ENCODE measurements at regions not wholly inside any gene's neighbourhood (a gene's known extent, or its start where the extent isn't known, plus 50 kb on each side); places are given as distances from the start of the nearest gene placed in this dataset.

DNA sequence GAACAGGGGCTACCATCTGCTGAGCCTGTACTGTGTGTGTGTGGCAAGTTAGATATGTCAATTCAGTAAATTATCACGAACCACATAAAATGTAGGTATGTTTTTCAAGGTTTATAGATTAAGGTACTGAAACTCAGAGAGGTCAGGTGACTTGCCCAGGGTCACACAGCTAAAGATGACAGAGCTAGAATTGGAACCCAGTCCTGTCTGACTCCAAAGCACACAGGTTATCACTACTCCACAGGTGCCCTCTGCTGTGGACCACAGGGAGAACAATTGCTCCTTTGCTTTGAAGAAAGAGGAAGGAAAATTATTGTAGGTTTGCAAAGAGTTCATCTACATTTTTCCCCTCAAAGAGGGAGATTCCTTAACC is 229.7 kb upstream of the AGAP1 start:
- no peak for DNase-seq (ENCODE audit: low read depth)

DNA sequence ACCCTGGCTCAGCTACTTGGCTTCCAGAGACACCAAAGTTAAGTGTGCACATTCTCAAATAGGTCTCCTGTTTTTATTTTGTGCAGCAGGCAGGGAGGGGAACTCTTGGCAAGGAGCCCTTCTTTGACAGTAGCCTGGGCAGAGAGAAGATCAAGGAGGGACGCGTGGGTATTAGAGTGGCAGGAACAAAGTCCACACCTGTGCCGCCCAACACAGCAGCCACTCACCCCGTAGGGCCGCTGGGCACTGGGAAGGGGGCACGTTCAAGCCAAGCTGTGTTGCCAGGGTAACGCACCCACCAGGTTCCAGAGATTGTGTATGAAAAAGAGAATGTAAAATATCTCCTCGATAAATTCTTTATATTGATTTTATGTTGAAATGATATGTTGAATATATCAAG is 229.3 kb upstream of the AGAP1 start:
- DNase-seq (ENCODE audit: low read depth), result no peak

DNA sequence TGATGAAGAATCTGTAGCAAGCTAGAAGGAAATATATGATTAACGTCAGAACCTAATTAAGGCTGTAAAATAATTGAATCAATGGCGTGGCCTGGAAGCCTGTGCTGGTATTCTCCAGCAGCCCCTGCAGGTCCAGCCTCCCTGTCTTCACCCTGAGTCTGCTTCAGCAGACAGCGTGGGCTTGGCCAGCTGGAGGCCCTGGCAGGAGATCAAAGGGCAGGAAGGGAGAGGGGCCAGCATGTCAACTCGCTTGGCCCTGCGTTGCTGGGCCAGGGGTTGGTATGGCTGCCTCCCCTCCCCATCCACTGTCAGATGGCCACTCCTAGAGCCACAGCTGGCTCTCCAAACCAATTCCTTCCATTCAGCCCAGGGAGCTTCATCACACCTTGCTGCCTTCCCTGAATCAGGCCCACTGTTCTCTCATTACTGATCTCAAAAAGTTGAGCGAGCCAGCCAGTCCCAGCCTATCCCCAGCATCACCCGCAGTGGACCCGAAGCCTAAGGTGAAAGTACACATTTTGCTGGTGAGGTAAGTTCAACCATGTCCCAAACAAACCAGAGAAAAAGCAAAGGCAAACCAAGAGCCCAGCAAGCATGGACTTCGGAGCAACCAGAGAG is 228.4 kb upstream of the AGAP1 start:
- no peak for DNase-seq (ENCODE audit: low read depth)

DNA sequence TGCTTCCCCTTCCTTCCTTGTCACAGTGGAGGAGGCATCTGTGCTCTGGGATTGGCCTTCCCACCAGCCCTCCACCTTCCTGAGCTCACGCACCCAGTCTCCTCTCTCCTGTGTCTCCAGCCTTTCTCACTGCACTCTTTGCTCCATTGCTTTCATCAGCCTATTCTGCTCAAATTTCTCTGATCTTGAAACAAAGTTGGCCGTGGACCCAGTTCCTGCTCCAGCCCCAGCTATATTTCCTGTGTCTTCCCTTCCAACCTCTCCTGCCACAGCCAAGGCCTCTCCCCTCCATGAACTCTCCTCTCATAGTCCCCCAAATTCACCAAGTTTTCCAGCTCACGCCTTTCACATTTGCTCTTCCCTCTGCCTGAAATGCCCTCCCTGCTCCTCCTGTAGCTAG is 226.6 kb upstream of the AGAP1 start:
- DNase-seq (ENCODE audit: low read depth), result no peak

DNA sequence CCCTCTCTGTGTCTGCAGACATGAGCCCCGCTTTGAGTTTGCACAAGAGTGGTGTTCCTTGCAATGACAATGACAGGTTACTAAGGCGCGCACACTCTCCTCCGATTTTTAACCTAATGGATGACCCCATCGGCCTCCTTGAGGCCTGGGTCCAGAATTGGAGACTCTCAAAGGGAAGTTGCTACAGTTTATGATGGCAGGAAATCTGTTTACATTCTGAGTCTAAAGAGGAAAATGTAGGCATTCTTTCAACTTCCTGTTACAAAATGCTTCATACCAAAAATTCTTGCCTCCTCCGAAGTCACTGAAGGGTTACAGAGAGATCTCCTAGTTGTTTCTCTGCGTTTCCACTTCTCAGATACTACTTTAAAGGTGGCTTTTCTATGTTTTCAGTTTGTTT is 225.3 kb upstream of the AGAP1 start:
- peak; percentile 17 for DNase-seq (ENCODE audit: low read depth)

DNA sequence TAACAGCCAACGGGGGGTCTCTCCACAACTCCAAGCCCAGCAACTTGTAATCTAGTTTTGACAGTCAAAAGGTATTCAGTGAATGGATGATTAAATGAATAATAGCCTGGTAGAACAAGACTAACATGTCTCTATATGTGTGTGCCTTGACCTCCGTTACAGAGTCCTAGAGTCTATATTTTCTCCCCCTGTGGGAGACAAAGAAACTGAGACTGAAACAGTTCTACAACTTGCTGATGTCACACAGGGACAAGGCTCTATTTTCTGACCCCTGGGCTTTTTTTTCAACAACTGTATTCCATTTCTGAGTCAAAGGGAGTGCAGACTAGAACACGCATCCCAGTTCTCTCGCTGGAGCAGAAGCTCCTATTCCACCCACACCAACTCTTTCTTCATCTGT is 223.6 kb upstream of the AGAP1 start:
- DNase-seq (ENCODE audit: low read depth), result no peak

DNA sequence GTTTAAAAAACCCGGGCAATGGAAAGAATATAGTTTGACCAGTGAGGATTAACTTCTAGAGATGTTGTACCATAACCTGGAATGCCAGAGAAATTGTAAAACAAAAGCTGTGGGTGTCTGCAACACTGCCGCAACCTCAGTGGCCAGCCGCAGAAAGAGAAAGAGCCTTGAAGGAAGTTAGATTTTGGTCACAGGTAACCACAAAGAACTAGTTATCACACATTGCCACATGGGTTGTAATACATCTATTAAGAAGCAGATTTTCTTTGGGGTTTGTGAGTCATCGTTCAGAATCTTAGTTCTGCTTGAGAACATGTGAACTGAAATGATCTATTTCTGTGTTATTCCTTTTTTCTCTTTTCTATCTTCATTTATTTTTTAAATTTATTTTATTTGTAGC is 222.9 kb upstream of the AGAP1 start:
- DNase-seq (ENCODE audit: low read depth), result peak; percentile 85

DNA sequence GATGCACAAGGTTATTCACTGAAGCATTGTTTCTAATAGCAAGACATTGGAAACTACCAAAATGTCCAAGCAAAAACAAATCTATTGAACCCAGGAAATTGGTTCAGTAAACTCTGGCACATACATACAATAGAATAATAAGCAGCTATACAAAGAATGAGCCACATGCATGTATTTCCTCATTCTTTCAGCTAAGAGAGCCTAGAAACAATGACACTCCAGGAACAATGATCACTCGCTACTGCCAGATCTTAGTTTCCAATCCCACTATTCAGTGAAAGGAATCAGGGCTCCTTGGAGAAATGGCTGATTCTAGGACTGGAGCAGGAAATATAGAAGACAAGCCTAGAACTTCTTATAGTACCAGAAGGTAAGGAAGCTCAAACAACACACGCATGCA is 221.9 kb upstream of the AGAP1 start:
- DNase-seq (ENCODE audit: low read depth), result no peak

DNA sequence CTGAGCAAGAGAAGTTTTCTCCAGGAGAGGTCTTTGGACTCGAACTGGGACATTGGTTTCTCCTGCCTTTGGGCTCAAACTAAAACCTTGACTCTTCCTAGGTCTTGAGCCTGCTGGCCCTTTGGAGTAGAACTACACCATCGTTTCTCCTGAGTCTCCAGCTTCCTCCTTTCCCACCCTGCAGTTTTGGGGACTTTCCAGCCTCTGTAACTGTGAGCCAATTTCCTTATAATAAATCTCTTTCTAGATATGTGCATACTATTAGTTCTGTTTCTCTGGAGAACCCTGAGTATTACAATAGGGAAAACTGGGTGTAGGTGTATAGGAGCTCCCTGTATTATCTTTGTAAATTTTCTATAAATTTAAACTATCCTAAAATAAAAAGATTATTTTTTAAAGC is 219.8 kb upstream of the AGAP1 start:
- DNase-seq (ENCODE audit: low read depth), result no peak

DNA sequence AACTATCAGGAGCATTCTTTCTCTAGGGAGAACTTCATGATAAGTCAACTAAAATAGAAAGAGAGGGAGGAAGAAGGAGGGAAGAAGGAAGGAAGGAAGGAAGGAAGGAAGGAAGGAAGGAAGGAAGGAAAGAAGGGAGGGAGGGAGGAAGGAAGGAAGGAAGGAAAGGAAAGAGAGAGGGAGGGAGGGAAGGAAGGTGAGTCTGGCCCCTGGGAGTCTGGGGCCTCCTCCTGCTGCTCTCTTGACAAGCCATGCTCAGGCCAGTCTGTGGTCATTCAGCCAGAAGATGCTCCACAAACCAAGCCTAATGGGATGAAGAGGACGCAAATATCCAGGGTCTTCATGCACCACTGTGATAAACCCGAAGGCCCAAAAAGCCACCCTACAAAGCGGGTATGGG is 216.4 kb upstream of the AGAP1 start:
- DNase-seq (ENCODE audit: low read depth), result no peak

DNA sequence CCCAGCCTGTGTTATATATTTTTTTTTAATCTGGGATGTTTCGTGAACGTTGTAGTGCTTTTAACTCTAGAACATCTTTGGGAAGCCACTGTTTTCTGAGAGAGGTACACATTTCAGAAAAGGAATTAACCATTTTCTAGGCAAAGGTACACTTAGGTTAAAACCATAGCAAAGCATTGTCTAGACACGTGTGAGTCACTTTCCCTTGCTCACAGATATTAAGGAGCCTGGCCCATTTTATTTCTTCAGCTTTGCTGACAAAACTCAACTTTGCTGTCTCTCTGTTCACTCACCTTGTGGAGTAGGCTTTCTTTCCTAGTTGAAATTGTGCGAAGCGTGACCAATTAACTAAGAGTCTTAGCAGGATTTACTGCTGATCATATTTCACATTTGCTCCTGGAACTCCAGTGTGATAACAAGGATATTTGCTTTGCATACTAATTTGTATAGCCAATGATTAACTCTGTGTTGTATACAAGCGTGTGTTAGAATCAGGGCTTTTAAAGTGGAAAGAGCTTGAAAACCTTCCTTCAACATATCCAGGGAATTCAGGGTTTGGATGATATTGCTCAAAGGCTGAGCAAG is 215.0 kb upstream of the AGAP1 start:
- no peak for DNase-seq (ENCODE audit: low read depth)

DNA sequence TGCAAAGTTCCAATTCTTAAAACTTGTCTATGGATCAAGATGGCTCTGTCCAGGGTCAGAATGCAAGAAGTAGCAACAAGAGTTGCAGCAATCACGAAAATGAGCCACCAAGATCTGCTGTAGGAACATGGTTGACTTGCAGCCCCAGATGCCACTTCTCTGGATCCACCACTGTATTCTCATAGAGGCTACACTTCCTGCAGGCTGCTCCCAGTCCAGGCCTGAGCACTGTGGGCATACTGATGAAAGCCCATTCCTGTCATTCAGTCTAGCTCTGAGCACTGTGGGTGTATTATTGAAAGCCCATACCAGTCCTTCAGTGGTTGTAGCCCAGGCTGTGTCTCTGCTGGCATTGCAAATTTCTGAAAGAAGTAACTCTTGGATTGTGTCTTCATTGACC is 213.9 kb upstream of the AGAP1 start:
- DNase-seq (ENCODE audit: low read depth), result no peak

DNA sequence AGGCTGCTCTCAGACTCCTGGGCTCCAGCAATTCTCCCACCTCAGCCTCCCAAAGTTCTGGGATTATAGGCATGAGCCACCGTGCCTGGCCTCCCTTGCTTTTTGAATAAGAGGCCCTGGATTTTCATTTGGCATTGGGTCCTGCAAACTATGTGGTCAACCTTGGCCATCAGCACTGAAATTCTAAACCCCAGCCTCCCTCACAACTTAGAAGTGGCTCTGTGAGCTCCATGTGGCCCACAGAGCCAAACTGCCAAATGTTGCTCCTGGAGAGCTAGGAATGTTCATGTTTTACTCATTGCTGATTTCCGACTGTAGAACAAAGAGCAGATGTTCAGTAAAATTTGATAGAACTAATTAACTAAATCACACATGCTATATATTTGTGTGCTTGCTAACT is 210.6 kb upstream of the AGAP1 start:
- no peak for DNase-seq (ENCODE audit: low read depth)

DNA sequence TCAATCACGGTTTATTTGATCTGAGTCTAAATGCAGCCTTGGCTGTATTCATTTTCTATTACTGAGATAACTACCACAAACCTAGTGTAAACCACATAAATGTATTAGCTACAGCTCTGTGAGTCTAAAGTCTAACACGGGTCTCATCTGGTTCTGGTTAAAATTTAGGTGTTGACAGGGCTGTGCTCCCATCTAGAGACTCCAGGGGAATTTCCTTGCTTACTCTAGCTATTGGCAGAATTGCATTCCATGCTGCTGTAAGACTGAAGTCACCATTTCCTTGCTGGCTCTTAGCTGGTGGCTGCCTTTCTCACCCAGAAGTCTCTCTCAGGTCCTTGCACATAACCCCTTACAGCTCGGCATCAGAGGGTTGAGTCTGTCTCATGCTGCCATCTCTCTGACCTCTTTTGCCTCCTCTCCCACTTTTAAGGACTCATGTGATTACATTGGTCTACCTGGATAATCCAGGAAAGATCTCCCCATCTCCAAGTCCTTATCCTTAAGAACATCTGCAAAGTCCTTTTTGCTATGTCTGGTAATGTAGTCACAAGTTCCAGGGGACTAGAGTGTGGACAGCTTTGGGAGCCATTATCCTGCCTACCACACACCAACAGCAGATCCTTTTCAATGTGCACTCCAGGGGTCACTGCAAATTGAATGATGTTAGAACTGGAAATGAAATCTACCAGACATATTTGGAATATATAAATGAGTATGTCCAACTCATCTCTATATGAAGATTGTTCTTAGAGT is 207.0 kb upstream of the AGAP1 start:
- no peak for DNase-seq (ENCODE audit: low read depth)

DNA sequence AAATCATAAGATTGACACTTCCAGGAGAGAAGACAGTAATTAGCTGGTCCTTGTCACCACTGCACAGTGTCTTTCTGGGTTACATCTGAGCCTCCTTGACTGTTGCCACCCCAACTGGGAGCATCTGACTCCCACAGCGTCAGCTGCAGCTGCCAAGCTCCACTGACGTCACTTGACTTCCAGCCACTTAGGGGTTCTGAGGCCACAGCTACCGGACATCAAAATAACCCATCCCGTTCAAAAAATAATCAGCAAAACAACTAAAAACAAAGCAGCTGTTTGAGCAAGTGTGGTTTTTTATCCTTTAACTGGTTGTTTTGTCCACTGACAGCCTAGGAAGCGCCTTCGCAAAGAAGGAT is 206.5 kb upstream of the AGAP1 start:
- no peak for DNase-seq (ENCODE audit: low read depth)

DNA sequence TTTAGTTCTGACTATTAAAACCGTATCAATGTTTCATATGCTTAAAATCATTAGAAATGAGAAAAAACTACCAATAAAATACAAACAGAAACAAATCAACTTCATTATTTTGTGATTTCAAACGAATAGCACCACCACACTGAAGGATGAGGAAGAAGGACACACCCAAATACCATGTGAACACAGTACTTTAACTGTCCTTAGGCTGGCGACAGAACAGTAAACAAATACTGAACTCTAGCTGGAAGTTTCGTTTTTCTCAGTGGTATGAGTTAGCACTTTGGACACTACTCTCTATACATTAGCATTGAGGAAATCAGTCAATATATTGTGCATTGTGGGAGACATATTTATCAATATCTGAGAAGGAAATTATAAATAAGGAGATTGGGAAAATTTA is 202.4 kb upstream of the AGAP1 start:
- DNase-seq (ENCODE audit: low read depth), result no peak

DNA sequence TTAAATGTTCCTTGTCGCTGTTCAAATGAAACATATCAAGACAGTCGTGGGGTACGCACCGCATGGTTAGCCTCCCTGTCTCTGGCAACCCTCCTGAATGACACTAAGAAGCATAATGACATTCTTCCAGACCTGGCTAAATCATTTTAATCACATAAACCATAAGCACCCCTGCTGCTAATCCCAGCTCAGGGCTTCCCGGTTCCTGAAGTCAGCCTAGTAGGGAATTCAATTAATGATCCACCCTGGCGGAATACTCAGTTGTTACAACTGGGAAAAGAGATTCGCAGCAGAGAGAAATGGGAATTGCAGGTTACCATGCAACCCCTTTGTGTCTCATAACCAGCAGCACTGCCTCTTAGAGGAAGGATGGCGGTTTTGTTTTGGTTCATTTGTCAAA is 200.8 kb upstream of the AGAP1 start:
- DNase-seq (ENCODE audit: low read depth), result no peak

DNA sequence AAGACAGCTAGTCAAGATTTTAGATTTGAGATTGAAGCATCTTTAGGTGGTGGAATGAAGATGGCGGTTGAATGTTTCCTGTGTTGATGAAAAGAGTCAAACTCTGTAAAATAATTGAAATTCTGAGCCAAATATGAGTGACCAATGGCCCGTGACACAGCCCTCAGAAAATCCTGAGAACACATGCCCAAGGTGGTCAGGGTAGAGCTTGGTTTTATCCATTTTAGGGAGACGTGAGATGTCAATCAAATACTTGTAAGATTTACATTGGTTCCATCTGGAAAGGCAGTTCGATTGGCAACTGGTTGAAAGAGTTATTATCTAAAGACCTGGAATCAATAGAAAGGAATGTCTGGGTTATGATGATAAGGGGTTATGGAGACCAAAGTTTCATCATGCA is 198.0 kb upstream of the AGAP1 start:
- no peak for DNase-seq (ENCODE audit: low read depth)

DNA sequence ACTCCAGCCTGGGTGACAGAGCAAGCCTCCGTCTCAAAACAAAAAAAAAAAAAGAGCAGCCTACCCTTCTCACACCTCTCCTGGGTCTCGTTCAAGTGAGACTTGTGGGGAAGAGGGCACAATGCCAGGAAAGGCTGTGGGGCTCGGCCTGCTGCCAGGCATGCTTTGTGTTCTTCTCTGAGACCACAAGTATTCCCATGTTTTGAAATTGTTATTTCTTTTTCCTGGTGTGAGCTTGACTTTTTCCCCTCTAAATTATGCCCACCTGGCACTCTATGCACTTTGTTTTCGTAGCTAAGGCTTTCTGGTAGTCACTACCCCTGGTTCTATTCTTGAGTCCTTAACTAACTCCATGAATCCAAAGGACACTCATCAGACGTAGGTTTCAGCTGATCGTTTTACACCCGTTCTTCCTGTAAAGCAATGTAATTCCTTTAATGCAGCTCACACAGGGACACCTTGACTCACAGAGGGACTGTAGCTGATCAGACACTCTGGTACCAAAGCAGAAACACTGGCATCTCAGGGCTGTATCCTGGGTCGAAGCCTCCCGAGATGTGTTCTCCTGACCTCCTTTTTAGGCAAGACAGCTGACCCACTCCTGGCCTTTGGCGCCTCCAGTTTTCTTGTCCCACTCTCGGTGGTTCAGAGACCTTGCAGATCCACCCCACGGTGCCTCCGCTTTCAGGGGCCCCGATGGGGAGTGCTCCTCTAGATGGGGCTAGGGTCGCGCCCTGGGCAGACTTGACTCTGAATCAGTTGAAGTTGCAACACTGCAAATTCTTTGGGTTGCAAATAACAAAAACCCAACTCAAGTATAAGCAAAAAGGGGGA is 193.3 kb upstream of the AGAP1 start:
- DNase-seq (ENCODE audit: low read depth), result peak; percentile 10

DNA sequence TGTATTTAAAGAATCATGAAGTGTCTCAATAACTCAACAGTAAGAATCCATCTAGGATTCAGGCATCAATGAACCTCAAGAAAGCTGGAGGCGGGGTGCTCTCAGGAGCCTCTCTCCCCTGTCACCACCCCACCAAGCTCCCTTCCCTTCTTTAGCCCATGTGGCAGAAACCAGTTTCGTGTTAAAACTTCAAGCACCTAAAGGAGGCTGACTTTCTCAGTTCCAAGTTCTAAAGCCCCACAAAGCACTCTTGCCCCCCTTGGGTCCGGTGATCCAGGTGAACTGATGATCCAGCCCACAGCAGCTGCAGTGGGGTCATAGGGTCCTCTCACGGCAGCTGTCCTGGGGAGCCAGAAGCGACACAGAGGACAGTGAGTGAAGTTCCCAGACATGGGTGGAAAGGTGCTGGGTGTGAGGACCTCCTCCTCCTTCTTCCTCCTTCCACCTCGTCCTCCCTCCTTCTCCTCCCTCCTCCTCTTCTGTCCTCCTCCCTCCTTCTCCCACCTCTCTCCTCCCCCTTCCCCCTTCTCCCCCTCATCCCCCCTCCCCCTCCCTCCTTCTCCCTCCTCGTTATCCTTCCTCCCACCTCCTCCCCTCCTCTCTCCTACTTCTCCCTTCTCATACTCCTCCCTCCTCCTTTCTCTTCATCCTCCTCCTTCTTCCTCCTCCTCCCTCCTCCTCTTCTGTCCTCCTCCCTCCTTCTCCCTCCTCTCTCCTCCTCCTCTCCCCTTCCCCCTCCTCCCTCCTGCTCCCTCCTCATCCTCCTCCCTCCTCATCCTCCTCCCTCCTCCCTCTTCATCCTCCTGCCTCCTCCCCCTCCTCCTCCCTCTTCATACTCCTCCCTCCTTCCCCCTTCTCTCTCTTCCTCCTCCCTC is 192.4 kb upstream of the AGAP1 start:
- no peak for DNase-seq (ENCODE audit: low read depth)

DNA sequence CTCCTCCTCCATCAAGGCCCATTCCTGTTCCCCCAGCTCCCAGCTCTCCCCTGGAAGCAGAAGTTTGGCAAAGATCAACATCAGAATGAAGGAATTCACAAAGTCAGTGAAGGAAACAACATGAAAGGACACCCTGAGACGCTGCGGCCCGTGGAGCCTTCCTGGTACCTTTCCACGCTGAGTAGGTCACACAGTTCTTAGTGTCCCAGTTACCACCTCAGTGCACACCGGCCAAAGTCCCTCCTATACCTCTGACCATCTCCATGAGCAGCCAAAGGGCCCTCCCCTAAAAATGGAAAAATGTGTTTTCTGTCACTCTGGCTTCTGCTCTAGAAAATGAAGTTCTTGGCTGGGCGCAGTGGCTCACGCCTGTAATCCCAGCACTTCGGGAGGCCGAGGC is 191.6 kb upstream of the AGAP1 start:
- no peak for DNase-seq (ENCODE audit: low read depth)
